ENCODE measurements at regions not wholly inside any gene's neighbourhood (a gene's known extent, or its start where the extent isn't known, plus 50 kb on each side); places are given as distances from the start of the nearest gene placed in this dataset.

DNA sequence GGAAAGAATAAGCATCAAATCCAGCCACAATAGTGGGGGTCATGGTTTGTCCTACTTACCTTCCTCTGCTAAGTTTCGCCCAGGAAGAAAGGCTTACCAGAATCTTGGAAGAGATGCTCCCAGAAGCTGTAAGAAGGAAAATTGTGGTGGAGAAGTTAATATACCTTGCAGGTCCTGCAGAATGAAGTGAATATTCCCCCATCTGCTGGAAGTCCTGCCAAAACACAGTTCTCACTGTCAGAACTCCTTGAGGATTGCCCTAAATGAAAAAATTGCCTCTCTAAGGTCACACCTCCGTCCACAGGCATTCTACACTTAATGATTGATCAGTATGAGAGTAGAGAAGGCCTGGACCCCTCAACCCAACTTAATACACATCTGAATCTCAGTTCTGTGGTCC is 78.4 kb upstream of the RGS21 start:
- DNase-seq = no peak

- no peak for DNase-seq
These were observed 73.1 kb upstream of the RGS21 start for GRCh38 chr1:192243721-192244120.

DNA sequence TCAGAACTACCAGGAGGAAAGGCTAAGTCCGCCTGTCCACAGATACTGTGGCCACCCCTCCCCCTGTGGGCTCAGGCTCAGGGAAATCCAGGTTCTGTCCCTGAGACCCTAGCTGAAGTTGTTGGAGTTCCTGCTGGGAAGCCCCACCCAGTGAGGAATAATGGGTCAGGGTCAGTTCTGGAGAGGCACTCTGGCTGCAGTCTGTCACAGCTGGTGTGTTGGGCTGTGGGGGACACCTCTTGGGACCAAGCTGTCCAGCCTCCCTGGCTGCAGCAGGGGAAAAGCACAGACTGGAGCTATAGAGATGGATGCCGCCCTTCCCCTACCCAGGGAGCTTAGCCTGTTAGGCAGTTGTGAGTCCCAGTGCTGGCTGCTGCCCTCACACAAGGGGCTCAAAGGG is 65.1 kb upstream of the RGS21 start:
- DNase-seq = no peak

- no peak for DNase-seq
These were observed 64.0 kb upstream of the RGS21 start for GRCh38 chr1:192252776-192253175.

- DNase-seq = no peak
These were observed 60.0 kb upstream of the RGS21 start for GRCh38 chr1:192256674-192257334.

- no peak for DNase-seq
These were observed 56.7 kb upstream of the RGS21 start for GRCh38 chr1:192260076-192260475.

DNA sequence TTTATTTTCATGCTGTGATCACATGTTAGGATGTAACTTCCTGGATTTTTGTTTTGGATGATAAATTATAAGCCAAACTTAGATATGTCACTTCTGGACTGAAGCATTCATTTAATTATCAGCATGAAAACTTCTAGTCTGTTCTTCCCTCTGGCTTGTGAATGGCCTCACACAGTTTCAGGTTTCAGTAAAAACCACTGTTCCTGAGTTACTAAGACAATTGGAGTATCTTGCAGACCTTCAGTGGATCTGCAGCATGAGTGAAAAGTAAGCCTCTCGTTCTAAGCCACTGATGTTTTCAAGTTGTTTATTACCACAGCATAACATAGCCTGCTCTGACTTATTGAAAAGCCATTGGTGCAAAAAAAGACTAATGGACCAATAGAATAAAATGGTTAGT is 55.3 kb upstream of the RGS21 start:
- no peak for DNase-seq

DNA sequence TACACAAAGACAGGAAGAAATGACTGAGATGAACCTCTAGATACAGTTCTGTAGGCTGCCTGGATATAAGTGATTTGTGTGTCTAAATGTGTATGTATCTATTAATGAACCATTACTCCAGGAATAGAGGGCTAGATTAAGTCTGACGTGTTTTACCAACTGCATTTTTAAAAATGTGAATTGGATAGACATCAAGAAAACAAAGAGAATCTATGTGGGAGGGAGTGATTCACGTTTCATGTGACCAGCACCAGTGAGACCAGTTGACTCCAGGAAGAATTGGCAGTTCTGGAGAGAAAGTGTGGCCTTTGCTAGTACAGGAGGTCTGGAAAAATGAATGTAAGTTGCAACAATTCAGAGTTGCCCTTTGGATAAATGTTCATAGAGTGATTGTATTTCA is 53.4 kb upstream of the RGS21 start:
- DNase-seq = peak; percentile 32

DNA sequence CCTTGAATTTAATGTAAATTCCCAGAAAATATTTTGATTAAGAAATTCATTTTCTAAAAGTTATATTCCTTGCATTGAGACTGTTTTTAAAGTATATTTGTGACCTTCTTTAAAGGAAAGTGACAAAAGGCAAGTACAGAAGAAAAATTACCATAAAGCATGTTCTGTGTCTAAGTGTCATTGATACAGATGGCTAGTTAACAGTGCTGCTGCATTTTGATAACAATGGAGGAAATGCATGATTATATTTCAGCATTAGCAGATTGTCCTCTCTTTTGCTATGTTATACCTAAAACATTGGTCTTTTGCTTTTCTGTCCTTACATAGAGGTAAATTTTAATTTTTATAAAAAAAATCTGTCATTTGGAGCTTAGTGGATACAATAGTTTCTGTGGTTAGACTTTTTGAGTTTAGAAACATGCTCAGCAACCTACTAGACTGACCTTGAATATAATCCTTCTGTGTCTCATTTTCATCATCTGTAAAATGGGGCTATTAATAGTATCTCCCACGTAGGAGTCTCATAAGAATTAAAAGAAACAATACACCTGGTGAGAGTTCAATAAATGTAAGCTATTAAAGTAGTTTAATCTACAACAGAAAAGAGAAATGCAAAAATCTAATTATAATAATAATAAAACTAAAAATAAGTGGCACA is 51.1 kb upstream of the RGS21 start:
- no peak for DNase-seq

- no peak for DNase-seq
These were observed 50.1 kb upstream of the RGS21 start for GRCh38 chr1:192266645-192267044.

Data from inflammatory macrophage treated with lipopolysaccharide for 4 hours (primary cell).